ENCODE measurements at regions not wholly inside any gene's neighbourhood (a gene's known extent, or its start where the extent isn't known, plus 50 kb on each side); places are given as distances from the start of the nearest gene placed in this dataset.

- no peaks in the 10 kb centered on the region for H3K27me3 ChIP-seq (ENCODE audit: insufficient read depth, low read depth, low read length)
- no peaks in the 10 kb centered on the region for H3K9me2 ChIP-seq (ENCODE audit: insufficient read depth, low read length)
- H3F3A ChIP-seq (ENCODE audit: insufficient read depth, low read length, poor library complexity, severe bottlenecking) = no peaks in the 10 kb centered on the region
- H3K4me2 ChIP-seq (ENCODE audit: low read length) = no peak overlapping the region
- H3K79me2 ChIP-seq (replicated peaks; ENCODE audit: insufficient read depth, low read length) = no peaks in the 10 kb centered on the region
- H3K4me3 ChIP-seq (ENCODE audit: low read length) = no peak overlapping the region
- H4K20me1 ChIP-seq (ENCODE audit: insufficient read depth) = no peaks in the 10 kb centered on the region
- no peak overlapping the region for H3K27ac ChIP-seq (ENCODE audit: low read length)
- no peaks in the 10 kb centered on the region for H3K36me3 ChIP-seq (ENCODE audit: insufficient read depth, low read length)
- H2AFZ ChIP-seq (ENCODE audit: low read depth, low read length) = no peak overlapping the region
- TF ChIP-seq CTCF (IDR thresholded peaks at IDR 0.05; ENCODE audit: poor library complexity, severe bottlenecking) (no peak), SMC3 (conservative IDR thresholded peaks at IDR 0.05; ENCODE audit: poor library complexity) (no peak), MXI1 (conservative IDR thresholded peaks at IDR 0.05; ENCODE audit: poor library complexity, severe bottlenecking) (no peak)
- no peaks in the 10 kb centered on the region for H3K9me3 ChIP-seq (ENCODE audit: low read length)
- H3K9ac ChIP-seq (ENCODE audit: low read length) = no peak overlapping the region
These were observed 116.9 kb downstream of the ARRDC3 start for GRCh38 chr5:91266184-91266705.

GRCh38 chr5:91264311-91265051 lies 118.6 kb downstream of the ARRDC3 start:
- H3K9ac ChIP-seq (ENCODE audit: low read length) = no peak overlapping the region
- TF ChIP-seq EP300 (conservative IDR thresholded peaks at IDR 0.05; ENCODE audit: poor library complexity, severe bottlenecking) (no peak), MXI1 (conservative IDR thresholded peaks at IDR 0.05; ENCODE audit: poor library complexity, severe bottlenecking) (no peak), RAD21 (conservative IDR thresholded peaks at IDR 0.05) (no peak), EZH2 (IDR thresholded peaks at IDR 0.05; ENCODE audit: borderline replicate concordance, insufficient read depth, low read length, poor library complexity, severe bottlenecking) (no peak), POLR2AphosphoS5 (IDR thresholded peaks at IDR 0.05) (no peak), SMC3 (conservative IDR thresholded peaks at IDR 0.05; ENCODE audit: poor library complexity) (no peak), CTCF (IDR thresholded peaks at IDR 0.05; ENCODE audit: poor library complexity, severe bottlenecking) (no peak), TAF1 (IDR thresholded peaks at IDR 0.05; ENCODE audit: low read depth) (no peak)
- TF ChIP-seq, protein P1, sequence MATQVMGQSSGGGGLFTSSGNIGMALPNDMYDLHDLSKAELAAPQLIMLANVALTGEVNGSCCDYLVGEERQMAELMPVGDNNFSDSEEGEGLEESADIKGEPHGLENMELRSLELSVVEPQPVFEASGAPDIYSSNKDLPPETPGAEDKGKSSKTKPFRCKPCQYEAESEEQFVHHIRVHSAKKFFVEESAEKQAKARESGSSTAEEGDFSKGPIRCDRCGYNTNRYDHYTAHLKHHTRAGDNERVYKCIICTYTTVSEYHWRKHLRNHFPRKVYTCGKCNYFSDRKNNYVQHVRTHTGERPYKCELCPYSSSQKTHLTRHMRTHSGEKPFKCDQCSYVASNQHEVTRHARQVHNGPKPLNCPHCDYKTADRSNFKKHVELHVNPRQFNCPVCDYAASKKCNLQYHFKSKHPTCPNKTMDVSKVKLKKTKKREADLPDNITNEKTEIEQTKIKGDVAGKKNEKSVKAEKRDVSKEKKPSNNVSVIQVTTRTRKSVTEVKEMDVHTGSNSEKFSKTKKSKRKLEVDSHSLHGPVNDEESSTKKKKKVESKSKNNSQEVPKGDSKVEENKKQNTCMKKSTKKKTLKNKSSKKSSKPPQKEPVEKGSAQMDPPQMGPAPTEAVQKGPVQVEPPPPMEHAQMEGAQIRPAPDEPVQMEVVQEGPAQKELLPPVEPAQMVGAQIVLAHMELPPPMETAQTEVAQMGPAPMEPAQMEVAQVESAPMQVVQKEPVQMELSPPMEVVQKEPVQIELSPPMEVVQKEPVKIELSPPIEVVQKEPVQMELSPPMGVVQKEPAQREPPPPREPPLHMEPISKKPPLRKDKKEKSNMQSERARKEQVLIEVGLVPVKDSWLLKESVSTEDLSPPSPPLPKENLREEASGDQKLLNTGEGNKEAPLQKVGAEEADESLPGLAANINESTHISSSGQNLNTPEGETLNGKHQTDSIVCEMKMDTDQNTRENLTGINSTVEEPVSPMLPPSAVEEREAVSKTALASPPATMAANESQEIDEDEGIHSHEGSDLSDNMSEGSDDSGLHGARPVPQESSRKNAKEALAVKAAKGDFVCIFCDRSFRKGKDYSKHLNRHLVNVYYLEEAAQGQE (IDR thresholded peaks at IDR 0.05; ENCODE audit: borderline replicate concordance) = no peak
- H2AFZ ChIP-seq (ENCODE audit: low read depth, low read length) = no peak overlapping the region

More at GRCh38 chr5:91264311-91265051, 118.6 kb downstream of the ARRDC3 start:
- Histone ChIP-seq H3K36me3 (ENCODE audit: insufficient read depth, low read length) (no peaks in the 10 kb centered on the region), H3K9me3 (ENCODE audit: low read length) (no peaks in the 10 kb centered on the region), H3K27ac (ENCODE audit: low read length) (no peak overlapping the region), H3K4me3 (ENCODE audit: low read length) (no peak overlapping the region), H3F3A (ENCODE audit: insufficient read depth, low read length, poor library complexity, severe bottlenecking) (no peaks in the 10 kb centered on the region), H3K27me3 (ENCODE audit: insufficient read depth, low read depth, low read length) (no peaks in the 10 kb centered on the region), H4K20me1 (ENCODE audit: insufficient read depth) (no peaks in the 10 kb centered on the region), H3K79me2 (replicated peaks; ENCODE audit: insufficient read depth, low read length) (no peaks in the 10 kb centered on the region), H3K9me2 (ENCODE audit: insufficient read depth, low read length) (no peaks in the 10 kb centered on the region), H3K4me2 (ENCODE audit: low read length) (no peak overlapping the region)
